Transverse colon (tissue), 4 donors: ENCODE measurements at regions not wholly inside any gene's neighbourhood (a gene's known extent, or its start where the extent isn't known, plus 50 kb on each side); places are given as distances from the start of the nearest gene placed in this dataset.

Experiments used
- DNase-seq: peaks from one replicate; pipeline ENCODE4 v3.0.0-alpha.2; 2019
- H3K27ac ChIP-seq, 4 donors: fragments of 200-600 bp; sonication (generic); 2 replicates each; pipeline ENCODE4 v1.5.1; 2016 to 2018; ENCODE audit warnings: inconsistent platforms in 4 of 4
- H3K27me3 ChIP-seq: fragments of 200-600 bp; sonication (generic); 2 replicates; pipeline ENCODE4 v1.5.1; 2017; ENCODE audit warnings: inconsistent platforms
- H3K36me3 ChIP-seq, 4 donors: fragments of 200-600 bp; sonication (generic); 2 replicates each; pipeline ENCODE4 v1.5.1; 2017 to 2019; ENCODE audit warnings: inconsistent platforms in 4 of 4
- H3K4me1 ChIP-seq, 4 donors: fragments of 200-600 bp; sonication (generic); 2 replicates each; pipeline ENCODE4 v1.5.1; 2017 to 2020; ENCODE audit warnings: inconsistent platforms in 4 of 4
- H3K4me3 ChIP-seq, 4 donors: fragments of 200-600 bp; sonication (generic); 1 replicate in 1 of 4; 2 replicates in 3 of 4; pipeline versions ENCODE4 v1.5.1 to v1.6.1; 2017 to 2019; ENCODE audit warnings: inconsistent platforms in 4 of 4
- H3K9me3 ChIP-seq, 2 donors: fragments of 200-600 bp; sonication (generic); 2 replicates each; pipeline ENCODE4 v1.5.1; 2017 to 2019; ENCODE audit warnings: inconsistent platforms in 2 of 2
- EP300 ChIP-seq: sonication (generic); formaldehyde crosslinking; IDR thresholded peaks from one replicate; pipeline ENCODE4 v1.6.1; 2017; ENCODE audit warnings: antibody characterized with exemption, low read depth
- POLR2A ChIP-seq: fragments of 450-650 bp; IDR thresholded peaks from one replicate; pipeline ENCODE4 v1.6.1; 2016; ENCODE audit warnings: antibody characterized with exemption, mild to moderate bottlenecking, moderate library complexity
- POLR2AphosphoS5 ChIP-seq, 3 donors: sonication (generic); formaldehyde crosslinking; IDR thresholded peaks; one replicate each; pipeline ENCODE4 v1.6.1; 2016; ENCODE audit warnings: antibody characterized with exemption in 3 of 3
- WGBS, 2 donors: methylation state at CpG; one replicate each; pipeline ENCODE4 v1.1.5; 2018; ENCODE audit warnings: low coverage in 1 of 2; 5-methylcytosine and 5-hydroxymethylcytosine counted together
- in situ Hi-C, 4 donors: fragments of 200-750 bp; cut with MboI; loops; one replicate each; pipeline versions ENCODE4 v1.15.0 to v1.15.1; 2017; ENCODE audit warnings: low sequenced_read_pairs in 3 of 4, low pct_ligation_motif_present in 1 of 4, low pct_unique_long_range_greater_than_20kb in 1 of 4
- intact Hi-C: fragments of 100-400 bp; cut with DNase I; formaldehyde crosslinking; loops from one replicate; pipeline ENCODE4 v1.15.1; 2023; ENCODE audit warnings: low total_unique reads
- TF ChIP-seq, protein P1 (sequence below), 5 experiments: fragments of 200-600 bp in 3 of 5; fragments of 450-650 bp in 2 of 5; sonication (generic) in 3 of 5; IDR thresholded peaks; 1 replicate in 2 of 5; 2 replicates in 3 of 5; pipeline ENCODE4 v1.5.1; 2016 to 2017; ENCODE audit warnings: antibody characterized with exemption in 5 of 5, inconsistent platforms in 3 of 5, mild to moderate bottlenecking in 2 of 5, moderate library complexity in 1 of 5

DNA sequence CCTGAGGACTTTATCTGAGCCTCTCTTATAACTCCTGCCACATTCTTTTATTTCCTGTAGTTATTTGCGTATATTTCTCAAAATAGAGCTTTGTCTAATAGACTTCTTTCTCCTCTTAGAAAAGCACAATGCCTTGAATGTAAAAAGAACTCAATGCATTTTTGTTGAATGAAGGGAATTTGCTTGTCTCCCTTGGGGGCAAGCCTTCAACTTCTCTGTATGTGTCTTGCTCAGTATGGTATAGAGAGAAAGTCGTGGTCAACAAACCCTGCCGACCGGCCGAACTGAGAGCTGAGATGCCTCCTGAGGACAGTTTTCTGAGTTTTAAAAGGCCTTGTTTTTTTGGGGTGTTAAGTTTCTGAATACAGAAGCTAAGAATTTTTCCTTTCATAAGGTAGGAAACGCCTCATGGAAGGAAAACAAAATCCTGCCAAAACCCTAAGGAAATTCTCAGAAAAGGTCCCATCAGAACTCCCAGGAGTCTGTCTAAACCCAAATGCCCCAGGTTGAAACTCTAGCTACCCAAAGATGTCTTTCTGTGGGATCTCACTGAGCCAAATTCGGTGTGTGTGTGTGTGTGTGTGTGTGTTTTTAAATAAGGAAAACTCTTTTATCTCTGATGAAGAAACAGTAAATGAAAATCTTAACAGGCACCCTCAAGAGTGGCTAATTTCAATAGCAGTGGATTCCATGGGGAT, 136.6 kb downstream of the C12orf75 start:
- no peak for DNase-seq
- Histone ChIP-seq H3K9me3 (no peaks in the 10 kb centered on the region), H3K27me3 (no peaks in the 10 kb centered on the region), H3K36me3 (no peaks in the 10 kb centered on the region), H3K4me1 (no peaks in the 10 kb centered on the region), H3K4me3 (no peak overlapping the region), H3K27ac (no peak overlapping the region)
- intact Hi-C loops, result no loop called here
- in situ Hi-C loops, result no loop called here
- TF ChIP-seq POLR2A, result no peak
- TF ChIP-seq POLR2AphosphoS5 (IDR thresholded peaks at IDR 0.05), result no peak
- TF ChIP-seq, protein P1, sequence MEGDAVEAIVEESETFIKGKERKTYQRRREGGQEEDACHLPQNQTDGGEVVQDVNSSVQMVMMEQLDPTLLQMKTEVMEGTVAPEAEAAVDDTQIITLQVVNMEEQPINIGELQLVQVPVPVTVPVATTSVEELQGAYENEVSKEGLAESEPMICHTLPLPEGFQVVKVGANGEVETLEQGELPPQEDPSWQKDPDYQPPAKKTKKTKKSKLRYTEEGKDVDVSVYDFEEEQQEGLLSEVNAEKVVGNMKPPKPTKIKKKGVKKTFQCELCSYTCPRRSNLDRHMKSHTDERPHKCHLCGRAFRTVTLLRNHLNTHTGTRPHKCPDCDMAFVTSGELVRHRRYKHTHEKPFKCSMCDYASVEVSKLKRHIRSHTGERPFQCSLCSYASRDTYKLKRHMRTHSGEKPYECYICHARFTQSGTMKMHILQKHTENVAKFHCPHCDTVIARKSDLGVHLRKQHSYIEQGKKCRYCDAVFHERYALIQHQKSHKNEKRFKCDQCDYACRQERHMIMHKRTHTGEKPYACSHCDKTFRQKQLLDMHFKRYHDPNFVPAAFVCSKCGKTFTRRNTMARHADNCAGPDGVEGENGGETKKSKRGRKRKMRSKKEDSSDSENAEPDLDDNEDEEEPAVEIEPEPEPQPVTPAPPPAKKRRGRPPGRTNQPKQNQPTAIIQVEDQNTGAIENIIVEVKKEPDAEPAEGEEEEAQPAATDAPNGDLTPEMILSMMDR (IDR thresholded peaks at IDR 0.05), result no peak
- no peak for TF ChIP-seq EP300
- WGBS, 2 donors, result 68 to 82% methylated on average over 6 to 7 of the region's 7 CpGs

DNA sequence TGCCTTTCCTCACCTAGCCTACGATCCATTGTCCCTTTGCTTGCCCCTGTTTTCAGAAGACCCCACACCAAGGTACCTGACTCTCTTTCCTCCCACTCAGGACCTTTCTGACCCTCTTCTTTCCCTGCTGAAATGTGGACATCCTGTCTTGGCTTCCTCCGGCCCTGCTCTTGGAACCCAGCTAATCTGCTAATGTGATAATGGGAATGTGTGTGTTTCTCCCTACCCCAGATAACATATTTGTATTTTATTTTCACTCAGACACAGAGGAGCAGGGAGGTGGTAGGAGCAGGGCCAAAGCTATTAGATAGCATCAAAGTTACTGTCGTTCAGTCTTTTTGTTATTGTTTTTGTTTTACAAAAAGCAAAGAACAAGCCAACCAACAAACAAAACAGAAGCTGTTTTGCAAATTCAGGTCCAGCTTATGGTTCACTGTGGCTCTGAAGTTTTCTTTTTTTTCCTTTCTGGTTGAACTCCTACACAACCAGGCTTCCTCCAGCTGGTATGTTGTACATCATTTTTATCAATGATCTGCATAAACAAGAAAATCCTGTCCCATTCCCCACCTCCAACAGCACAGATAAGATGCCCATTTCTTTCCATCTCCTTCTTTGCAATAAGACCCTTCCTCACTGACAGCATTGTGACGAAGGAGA, 137.3 kb downstream of the C12orf75 start:
- Histone ChIP-seq H3K27ac (no peak overlapping the region), H3K4me1 (no peaks in the 10 kb centered on the region), H3K4me3 (no peak overlapping the region), H3K27me3 (no peaks in the 10 kb centered on the region), H3K9me3 (no peaks in the 10 kb centered on the region), H3K36me3 (no peaks in the 10 kb centered on the region)
- WGBS, 2 donors, result 63 to 81% methylated on average over 3 to 4 of the region's 4 CpGs
- TF ChIP-seq EP300, result no peak
- no peak for TF ChIP-seq POLR2AphosphoS5 (IDR thresholded peaks at IDR 0.05)
- intact Hi-C loops (no loop called here), in situ Hi-C loops (no loop called here)
- no peak for DNase-seq

DNA sequence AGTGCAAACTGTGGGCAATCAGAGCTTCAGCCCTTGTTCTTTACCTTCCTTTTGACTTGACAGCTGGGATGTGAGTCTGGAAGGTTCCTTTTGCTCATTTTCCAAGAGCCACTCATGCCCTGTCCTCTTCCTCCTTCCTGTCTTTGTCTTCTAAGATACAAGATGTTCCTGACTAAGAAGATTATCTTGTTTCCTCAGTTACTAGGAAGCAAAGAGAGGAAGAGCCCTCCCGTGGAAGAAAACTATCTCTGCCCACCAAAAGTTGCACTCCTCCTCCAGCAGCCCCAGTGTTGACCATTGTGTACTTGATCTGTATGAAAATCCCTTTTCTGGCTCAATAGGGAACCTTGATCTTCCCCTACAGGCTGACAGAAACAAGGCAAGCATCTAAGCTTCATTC, 138.0 kb downstream of the C12orf75 start:
- 52% methylated on average over 1 of the region's 1 CpG; no CpG with 5 or more reads in 1 of the 2 donors for WGBS, 2 donors
- no peak for DNase-seq
- Histone ChIP-seq H3K36me3 (no peaks in the 10 kb centered on the region), H3K27ac (no peak overlapping the region), H3K27me3 (no peaks in the 10 kb centered on the region), H3K9me3 (no peaks in the 10 kb centered on the region), H3K4me1 (no peaks in the 10 kb centered on the region), H3K4me3 (no peak overlapping the region)
- in situ Hi-C loops, result no loop called here
- intact Hi-C loops, result no loop called here
- TF ChIP-seq, protein P1 (IDR thresholded peaks at IDR 0.05), result no peak
- TF ChIP-seq POLR2AphosphoS5 (IDR thresholded peaks at IDR 0.05), result no peak
- TF ChIP-seq EP300, result no peak
- TF ChIP-seq POLR2A, result no peak

DNA sequence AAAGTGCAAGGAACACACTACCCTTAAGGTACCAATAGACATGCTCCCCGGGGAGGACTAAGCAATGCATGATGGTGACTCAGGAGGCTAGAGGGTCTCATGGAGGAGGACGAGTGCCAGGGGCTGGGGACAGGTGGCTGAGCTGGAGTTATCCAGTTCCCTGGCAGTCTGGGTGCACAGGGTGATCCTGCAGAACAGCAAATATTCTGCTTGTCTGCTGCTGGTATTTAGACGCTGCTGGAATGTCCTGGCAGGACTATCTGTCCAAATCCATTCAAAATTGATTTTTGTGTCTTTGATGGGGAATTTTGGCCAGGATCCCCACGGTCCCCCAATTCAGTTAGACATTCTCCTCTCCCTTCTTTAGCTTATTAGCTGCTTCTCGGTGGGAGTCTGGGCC, 138.7 kb downstream of the C12orf75 start:
- in situ Hi-C loops (no loop called here), intact Hi-C loops (no loop called here)
- H3K9me3 ChIP-seq, result no peaks in the 10 kb centered on the region
- H3K4me1 ChIP-seq, result no peaks in the 10 kb centered on the region
- TF ChIP-seq POLR2A, result no peak
- TF ChIP-seq, protein P1 (IDR thresholded peaks at IDR 0.05), result no peak
- TF ChIP-seq POLR2AphosphoS5 (IDR thresholded peaks at IDR 0.05), result no peak
- no peak for TF ChIP-seq EP300
- no peak for DNase-seq
- H3K4me3 ChIP-seq, result no peak overlapping the region
- H3K27me3 ChIP-seq, result no peaks in the 10 kb centered on the region
- 28 to 54% methylated on average over 2 to 5 of the region's 5 CpGs for WGBS, 2 donors
- H3K36me3 ChIP-seq, result no peaks in the 10 kb centered on the region
- no peak overlapping the region for H3K27ac ChIP-seq
